ENCODE measurements at regions not wholly inside any gene's neighbourhood (a gene's known extent, or its start where the extent isn't known, plus 50 kb on each side); places are given as distances from the start of the nearest gene placed in this dataset.

DNA sequence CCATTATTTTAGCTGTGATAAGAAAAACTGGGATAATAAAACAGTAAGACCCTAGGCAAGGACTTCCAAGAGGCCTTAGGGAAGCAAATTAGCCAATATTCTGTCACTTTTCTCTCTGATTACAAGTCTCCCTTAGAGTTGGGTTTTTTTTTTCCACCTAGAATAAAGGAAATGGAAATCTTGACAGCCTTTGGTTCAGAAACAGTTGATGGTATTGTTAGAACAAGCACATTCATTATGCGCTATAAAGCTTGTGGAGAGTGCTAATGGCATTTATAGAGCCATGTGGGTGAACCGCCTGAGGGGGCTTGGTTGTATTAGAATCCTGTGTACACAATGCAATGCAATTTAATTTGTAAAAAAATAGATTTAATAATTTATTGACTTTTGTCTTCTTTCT lies 88.9 kb upstream of the OGFRL1 start:
- Histone ChIP-seq H3K36me3 (no peaks in the 10 kb centered on the region), H3K27ac (no peak overlapping the region), H3K27me3 (ENCODE audit: insufficient read depth, low read depth, severe bottlenecking) (no peaks in the 10 kb centered on the region), H3K9me3 (ENCODE audit: severe bottlenecking) (no peaks in the 10 kb centered on the region), H3K4me3 (ENCODE audit: low read depth, low read length) (no peak overlapping the region)
- no peak for TF ChIP-seq CTCF (IDR thresholded peaks at IDR 0.05; ENCODE audit: low read depth, low read length)
- DNase-seq = no peak

GRCh38 chr6:71203206-71203605 lies 85.4 kb upstream of the OGFRL1 start:
- no peaks in the 10 kb centered on the region for H3K36me3 ChIP-seq
- no peaks in the 10 kb centered on the region for H3K9me3 ChIP-seq (ENCODE audit: severe bottlenecking)
- TF ChIP-seq CTCF (IDR thresholded peaks at IDR 0.05; ENCODE audit: low read depth, low read length) = no peak

DNA sequence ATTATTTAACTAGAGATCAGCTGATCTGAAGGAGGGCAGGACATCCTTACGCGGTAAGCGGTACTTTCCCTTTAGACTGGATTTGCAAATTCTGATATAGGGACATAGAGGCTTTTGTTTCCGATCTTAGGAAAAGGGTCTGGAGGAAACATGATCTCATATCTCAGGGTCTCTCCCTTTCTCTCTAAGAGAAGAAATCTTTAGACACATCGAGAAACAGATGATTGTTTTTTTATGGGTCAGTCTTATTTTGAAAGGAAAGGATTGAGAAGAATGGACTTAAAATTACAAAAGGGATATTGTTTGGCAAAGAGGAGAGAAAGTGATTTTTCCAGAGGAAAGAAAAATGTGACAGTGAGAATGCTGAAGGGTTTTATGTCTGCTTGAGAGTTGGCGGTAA lies 83.9 kb upstream of the OGFRL1 start:
- Histone ChIP-seq H3K27ac (no peak overlapping the region), H3K36me3 (no peaks in the 10 kb centered on the region), H3K4me3 (ENCODE audit: low read depth, low read length) (no peak overlapping the region), H3K9me3 (ENCODE audit: severe bottlenecking) (no peaks in the 10 kb centered on the region), H3K27me3 (ENCODE audit: insufficient read depth, low read depth, severe bottlenecking) (no peaks in the 10 kb centered on the region)
- TF ChIP-seq CTCF (IDR thresholded peaks at IDR 0.05; ENCODE audit: low read depth, low read length) = no peak
- DNase-seq = no peak

More at GRCh38 chr6:71203206-71203605, 85.4 kb upstream of the OGFRL1 start:
- H3K27me3 ChIP-seq (ENCODE audit: insufficient read depth, low read depth, severe bottlenecking) = no peaks in the 10 kb centered on the region
- H3K27ac ChIP-seq = no peak overlapping the region
- H3K4me3 ChIP-seq (ENCODE audit: low read depth, low read length) = no peak overlapping the region
- peak; percentile 26 for DNase-seq

- Histone ChIP-seq H3K4me3 (ENCODE audit: low read depth, low read length) (no peak overlapping the region), H3K9me3 (ENCODE audit: severe bottlenecking) (no peaks in the 10 kb centered on the region), H3K27ac (no peak overlapping the region), H3K36me3 (no peaks in the 10 kb centered on the region), H3K27me3 (ENCODE audit: insufficient read depth, low read depth, severe bottlenecking) (no peaks in the 10 kb centered on the region)
- DNase-seq = no peak
- TF ChIP-seq CTCF (IDR thresholded peaks at IDR 0.05; ENCODE audit: low read depth, low read length) = no peak
These were observed 83.2 kb upstream of the OGFRL1 start for GRCh38 chr6:71205336-71205956.

GRCh38 chr6:71206089-71206488 lies 82.5 kb upstream of the OGFRL1 start:
- no peaks in the 10 kb centered on the region for H3K36me3 ChIP-seq

More at GRCh38 chr6:71206089-71206488, 82.5 kb upstream of the OGFRL1 start:
- no peak for TF ChIP-seq CTCF (IDR thresholded peaks at IDR 0.05; ENCODE audit: low read depth, low read length)
- no peak for DNase-seq
- Histone ChIP-seq H3K9me3 (ENCODE audit: severe bottlenecking) (no peaks in the 10 kb centered on the region), H3K4me3 (ENCODE audit: low read depth, low read length) (no peak overlapping the region), H3K27me3 (ENCODE audit: insufficient read depth, low read depth, severe bottlenecking) (no peaks in the 10 kb centered on the region), H3K27ac (no peak overlapping the region)
